NCI-H2196 (cell line): ENCODE measurements at regions not wholly inside any gene's neighbourhood (a gene's known extent, or its start where the extent isn't known, plus 50 kb on each side); places are given as distances from the start of the nearest gene placed in this dataset.

Experiments used
- DNase-seq: peaks from one replicate; lab custom pipeline; 2025; ENCODE audit not compliant: unreplicated experiment; lab: John Stamatoyannopoulos, UW

GRCh38 chr2:39513641-39514094 lies 76.6 kb upstream of the MAP4K3 start:
- peak; percentile 12 for DNase-seq

GRCh38 chr2:39514825-39515224 lies 77.7 kb upstream of the MAP4K3 start:
- no peak for DNase-seq

- no peak for DNase-seq
Measured at GRCh38 chr2:39515273-39515896, 78.3 kb upstream of the MAP4K3 start.

GRCh38 chr2:39515897-39516346 lies 78.8 kb upstream of the MAP4K3 start:
- no peak for DNase-seq

GRCh38 chr2:39516347-39517101 lies 79.4 kb upstream of the MAP4K3 start:
- DNase-seq, result no peak

GRCh38 chr2:39517102-39517436 lies 80.0 kb upstream of the MAP4K3 start:
- no peak for DNase-seq

- no peak for DNase-seq
Measured at GRCh38 chr2:39517622-39518021, 80.5 kb upstream of the MAP4K3 start.

- DNase-seq, result no peak
Measured at GRCh38 chr2:39519886-39520285, 82.8 kb upstream of the MAP4K3 start.

GRCh38 chr2:39521876-39522517 lies 84.9 kb upstream of the MAP4K3 start:
- no peak for DNase-seq

- no peak for DNase-seq
Measured at GRCh38 chr2:39522518-39522877, 85.4 kb upstream of the MAP4K3 start.

- no peak for DNase-seq
Measured at GRCh38 chr2:39523308-39524044, 86.4 kb upstream of the MAP4K3 start.

- no peak for DNase-seq
Measured at GRCh38 chr2:39524061-39524460, 87.0 kb upstream of the MAP4K3 start.

- no peak for DNase-seq
Measured at GRCh38 chr2:39524756-39525635, 87.9 kb upstream of the MAP4K3 start.

GRCh38 chr2:39525636-39526412 lies 88.7 kb upstream of the MAP4K3 start:
- DNase-seq, result no peak

GRCh38 chr2:39528701-39529100 lies 91.6 kb upstream of the MAP4K3 start:
- no peak for DNase-seq

GRCh38 chr2:39529836-39530235 lies 92.8 kb upstream of the MAP4K3 start:
- DNase-seq, result no peak

- no peak for DNase-seq
Measured at GRCh38 chr2:39530411-39530866, 93.4 kb upstream of the MAP4K3 start.

- no peak for DNase-seq
Measured at GRCh38 chr2:39531220-39531777, 94.2 kb upstream of the MAP4K3 start.

GRCh38 chr2:39532933-39533332 lies 95.8 kb upstream of the MAP4K3 start:
- no peak for DNase-seq
